ENCODE measurements at regions not wholly inside any gene's neighbourhood (a gene's known extent, or its start where the extent isn't known, plus 50 kb on each side); places are given as distances from the start of the nearest gene placed in this dataset.

- no peak for TF ChIP-seq CTCF (IDR thresholded peaks at IDR 0.05)
- no peak for TF ChIP-seq POLR2AphosphoS5 (IDR thresholded peaks at IDR 0.05)
- TF ChIP-seq POLR2A (IDR thresholded peaks at IDR 0.05) = no peak
These were observed 84.0 kb upstream of the GRPR start for GRCh38 chrX:16039363-16039762.

Data from prostate gland (tissue), 2 donors.